Neuronal stem cell (in vitro differentiated cells): ENCODE measurements at regions not wholly inside any gene's neighbourhood (a gene's known extent, or its start where the extent isn't known, plus 50 kb on each side); places are given as distances from the start of the nearest gene placed in this dataset.

Experiments used
- DNase-seq: peaks from one replicate; pipeline ENCODE4 v3.0.0-alpha.2; 2013; ENCODE audit warnings: low spot score
- H2AFZ ChIP-seq: one replicate; pipeline ENCODE4 v1.6.1; 2013; ENCODE audit warnings: mild to moderate bottlenecking, low read length, inconsistent platforms
- H2AK5ac ChIP-seq: 2 replicates; pipeline ENCODE4 v1.6.1; 2013; ENCODE audit warnings: low read depth, mild to moderate bottlenecking, inconsistent platforms, low read length, moderate library complexity, mixed read lengths
- H2BK120ac ChIP-seq: 2 replicates; pipeline ENCODE4 v1.6.1; 2013; ENCODE audit warnings: low read depth, mild to moderate bottlenecking, inconsistent platforms, low read length, moderate library complexity, mixed read lengths
- H2BK12ac ChIP-seq: one replicate; pipeline ENCODE4 v1.6.1; 2013; ENCODE audit warnings: low read length, inconsistent platforms
- H2BK15ac ChIP-seq: 2 replicates; pipeline ENCODE4 v1.6.1; 2013; ENCODE audit warnings: mild to moderate bottlenecking, low read length, inconsistent platforms, mixed read lengths
- H2BK5ac ChIP-seq: one replicate; pipeline ENCODE4 v1.6.1; 2013; ENCODE audit warnings: inconsistent platforms, mild to moderate bottlenecking, low read length, moderate library complexity
- H3K14ac ChIP-seq: one replicate; pipeline ENCODE4 v1.6.1; 2013; ENCODE audit warnings: low read length, inconsistent platforms
- H3K18ac ChIP-seq: 2 replicates; pipeline ENCODE4 v1.6.1; 2013; ENCODE audit warnings: low read length, inconsistent platforms
- H3K23ac ChIP-seq: 2 replicates; pipeline ENCODE4 v1.6.1; 2013; ENCODE audit warnings: low read depth, mild to moderate bottlenecking, mixed read lengths, low read length, inconsistent platforms; ENCODE audit not compliant: poor library complexity
- H3K27ac ChIP-seq: replicated peaks from 3 replicates; pipeline ENCODE4 v1.5.1; 2013; ENCODE audit warnings: low read length, inconsistent platforms
- H3K27me3 ChIP-seq, 3 experiments: 2 replicates each; pipeline ENCODE4 v1.6.1; 2013; ENCODE audit warnings: low read length in 3 of 3, mild to moderate bottlenecking in 2 of 3, inconsistent platforms in 1 of 3, low read depth in 1 of 3, mixed read lengths in 1 of 3, moderate library complexity in 1 of 3; ENCODE audit not compliant: control insufficient read depth in 3 of 3, insufficient read depth in 3 of 3
- H3K36me3 ChIP-seq, 2 donors: replicated peaks in 1 of 2; 2 replicates each; pipeline ENCODE4 v1.6.1; 2013; ENCODE audit warnings: low read length in 2 of 2; ENCODE audit not compliant: control insufficient read depth in 2 of 2, insufficient read depth in 2 of 2
- H3K4ac ChIP-seq: 2 replicates; pipeline ENCODE4 v1.6.1; 2013; ENCODE audit warnings: inconsistent platforms, mild to moderate bottlenecking, low read length, moderate library complexity
- H3K4me1 ChIP-seq, 2 donors: 1 replicate in 1 of 2; 2 replicates in 1 of 2; pipeline ENCODE4 v1.6.1; 2013; ENCODE audit warnings: low read length in 2 of 2, low read depth in 1 of 2; ENCODE audit not compliant: control insufficient read depth in 2 of 2, insufficient read depth in 1 of 2
- H3K4me2 ChIP-seq: one replicate; pipeline ENCODE4 v1.6.1; 2013; ENCODE audit warnings: mild to moderate bottlenecking, low read length, inconsistent platforms; ENCODE audit not compliant: insufficient read depth, poor library complexity, severe bottlenecking
- H3K4me3 ChIP-seq, 2 donors: 2 replicates each; pipeline ENCODE4 v1.5.1; 2013; ENCODE audit warnings: low read length in 2 of 2, mild to moderate bottlenecking in 2 of 2, inconsistent platforms in 1 of 2, moderate library complexity in 1 of 2
- H3K79me1 ChIP-seq: one replicate; pipeline ENCODE4 v1.6.1; 2013; ENCODE audit warnings: low read depth, mild to moderate bottlenecking, inconsistent platforms, low read length, moderate library complexity
- H3K9ac ChIP-seq: one replicate; pipeline ENCODE4 v1.6.1; 2013; ENCODE audit warnings: mild to moderate bottlenecking, low read depth, low read length, inconsistent platforms; ENCODE audit not compliant: poor library complexity
- H3K9me3 ChIP-seq, 2 donors: replicated peaks in 1 of 2; 2 replicates each; pipeline versions ENCODE3 to v1.6.1; 2013; ENCODE audit warnings: low read length in 2 of 2, mild to moderate bottlenecking in 2 of 2, inconsistent platforms in 1 of 2, low read depth in 1 of 2, mixed read lengths in 1 of 2, moderate library complexity in 1 of 2; ENCODE audit not compliant: control insufficient read depth in 2 of 2, insufficient read depth in 1 of 2
- H4K8ac ChIP-seq: one replicate; pipeline ENCODE4 v1.6.1; 2013; ENCODE audit warnings: low read depth, mild to moderate bottlenecking, inconsistent platforms, low read length, moderate library complexity
- H4K91ac ChIP-seq: one replicate; pipeline ENCODE4 v1.6.1; 2013; ENCODE audit warnings: low read length, low read depth, mild to moderate bottlenecking, inconsistent platforms; ENCODE audit not compliant: poor library complexity
- WGBS, 2 donors: extraction: QIAGEN DNeasy Blood & Tissue Kit; methylation state at CpG; one replicate each; pipeline ENCODE4 v1.1.7; 2013; ENCODE audit warnings: missing lambda C conversion rate in 2 of 2, mixed read lengths in 1 of 2; ENCODE audit not compliant: insufficient read length in 2 of 2, insufficient replicate concordance in 1 of 2; ENCODE audit errors: extremely low coverage in 2 of 2; 5-methylcytosine and 5-hydroxymethylcytosine counted together

DNA sequence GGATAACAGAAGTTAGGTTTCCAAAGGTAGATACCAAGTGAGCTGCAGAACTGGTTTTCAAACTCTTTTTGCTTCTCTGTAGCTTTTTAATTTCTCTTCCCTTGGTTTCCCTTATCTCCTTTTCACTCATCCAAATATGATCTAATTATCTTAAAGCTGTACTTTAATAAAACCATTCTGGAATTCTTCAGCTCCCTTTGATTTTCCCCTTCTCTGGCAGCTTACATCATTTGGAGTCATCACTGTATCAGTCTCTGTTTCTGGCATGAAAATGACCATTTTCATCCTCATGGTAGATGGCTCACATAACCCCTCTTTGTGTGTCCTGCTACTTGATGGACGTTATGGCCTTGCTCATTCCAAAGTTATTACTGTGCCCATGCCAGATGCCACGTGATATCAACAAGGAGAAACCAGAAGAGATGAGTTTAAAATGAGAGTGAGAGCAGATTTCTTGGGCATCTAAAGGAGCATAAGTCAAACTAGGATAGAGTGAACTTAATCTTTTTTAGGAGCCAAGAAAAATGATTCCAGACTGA, 620.2 kb downstream of the QKI start:
- no peak overlapping the region for H4K8ac ChIP-seq
- no peak overlapping the region for H3K4ac ChIP-seq
- H3K9me3 ChIP-seq: peaks cover 2 to 9% of the 10 kb centered on the region in 2 donors
- no peak overlapping the region for H3K18ac ChIP-seq
- H3K36me3 ChIP-seq: no peaks in the 10 kb centered on the region
- H3K27me3 ChIP-seq: no peaks in the 10 kb centered on the region
- no peak overlapping the region for H3K23ac ChIP-seq
- no peak overlapping the region for H2BK5ac ChIP-seq
- no peak overlapping the region for H2BK120ac ChIP-seq
- DNase-seq: no peak
- no peak overlapping the region for H2BK15ac ChIP-seq
- no peak overlapping the region for H3K4me3 ChIP-seq
- H2AK5ac ChIP-seq: no peak overlapping the region
- peaks cover 0 to 3% of the 10 kb centered on the region in 2 donors for H3K4me1 ChIP-seq
- H3K14ac ChIP-seq: no peak overlapping the region
- H3K9ac ChIP-seq: no peak overlapping the region
- no peak overlapping the region for H2BK12ac ChIP-seq
- H2AFZ ChIP-seq: no peak overlapping the region
- no peak overlapping the region for H4K91ac ChIP-seq
- no peaks in the 10 kb centered on the region for H3K79me1 ChIP-seq
- no peak overlapping the region for H3K4me2 ChIP-seq
- no peak overlapping the region for H3K27ac ChIP-seq
- no CpG with 5 or more reads among the region's 2 CpGs for WGBS, 2 donors

DNA sequence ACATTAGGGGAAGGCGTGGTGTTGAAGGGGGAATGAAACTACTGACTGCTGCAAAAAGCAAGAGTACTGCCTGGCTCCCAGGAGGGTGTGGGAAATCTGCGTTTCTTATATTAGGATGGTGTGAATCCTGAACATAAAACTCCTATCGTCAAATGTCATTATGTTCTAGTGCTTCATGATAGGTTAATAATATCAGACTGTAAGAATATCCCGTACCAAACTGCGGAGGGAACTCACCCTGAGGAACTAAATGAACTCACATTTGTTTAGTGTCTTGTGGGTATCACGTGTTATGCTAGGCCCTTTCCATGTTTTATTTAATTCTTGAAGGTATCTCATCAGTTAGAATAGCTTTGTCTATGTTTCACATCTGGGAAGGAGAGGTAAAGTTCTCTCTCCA, 610.7 kb downstream of the QKI start:
- Histone ChIP-seq H3K9me3 (no peaks in the 10 kb centered on the region), H3K4me2 (no peak overlapping the region), H2BK15ac (no peak overlapping the region), H2BK120ac (no peak overlapping the region), H2BK5ac (no peak overlapping the region), H3K4me3 (no peak overlapping the region), H3K27me3 (no peaks in the 10 kb centered on the region), H3K27ac (no peak overlapping the region), H3K23ac (no peak overlapping the region), H3K9ac (no peak overlapping the region), H3K79me1 (peaks cover 2% of the 10 kb centered on the region), H4K91ac (no peak overlapping the region), H4K8ac (no peak overlapping the region), H2AFZ (no peak overlapping the region), H3K4ac (no peak overlapping the region), H3K4me1 (peaks cover 0 to 4% of the 10 kb centered on the region in 2 donors), H3K36me3 (no peaks in the 10 kb centered on the region), H2BK12ac (no peak overlapping the region), H3K18ac (no peak overlapping the region), H3K14ac (no peak overlapping the region), H2AK5ac (no peak overlapping the region)
- no peak for DNase-seq
- WGBS, 2 donors: no CpG with 5 or more reads among the region's 6 CpGs

DNA sequence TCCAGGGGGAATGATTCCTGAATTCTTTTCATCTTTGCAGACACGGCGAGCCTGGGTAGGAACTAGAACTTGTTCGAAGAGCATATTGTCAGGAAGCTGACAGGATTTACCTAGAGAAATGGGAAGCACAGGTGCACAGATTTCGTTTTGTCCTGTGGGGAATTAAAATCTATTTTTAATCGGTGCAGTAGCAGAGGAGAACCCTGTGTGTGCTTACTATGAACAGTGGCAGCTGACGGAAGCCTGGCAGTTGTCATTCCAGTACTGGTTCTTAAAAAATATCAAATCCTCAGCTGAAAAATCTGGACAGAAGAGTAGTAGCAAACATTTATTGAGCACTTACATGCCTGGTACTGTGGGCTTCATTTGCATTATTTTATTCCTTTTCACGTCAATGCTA, 609.0 kb downstream of the QKI start:
- Histone ChIP-seq H2AFZ (no peak overlapping the region), H2BK120ac (no peak overlapping the region), H3K27ac (no peak overlapping the region), H3K14ac (no peak overlapping the region), H3K4me2 (no peak overlapping the region), H3K4ac (no peak overlapping the region), H3K18ac (no peak overlapping the region), H3K4me1 (peaks cover 0 to 4% of the 10 kb centered on the region in 2 donors), H3K9ac (no peak overlapping the region), H3K36me3 (no peaks in the 10 kb centered on the region), H4K91ac (no peak overlapping the region), H4K8ac (no peak overlapping the region), H3K79me1 (peaks cover 2% of the 10 kb centered on the region), H3K27me3 (no peaks in the 10 kb centered on the region), H2AK5ac (no peak overlapping the region), H2BK12ac (no peak overlapping the region), H3K4me3 (no peak overlapping the region), H2BK5ac (no peak overlapping the region), H3K9me3 (no peaks in the 10 kb centered on the region), H2BK15ac (no peak overlapping the region), H3K23ac (no peak overlapping the region)
- WGBS, 2 donors: no CpG with 5 or more reads among the region's 7 CpGs
- DNase-seq: no peak

DNA sequence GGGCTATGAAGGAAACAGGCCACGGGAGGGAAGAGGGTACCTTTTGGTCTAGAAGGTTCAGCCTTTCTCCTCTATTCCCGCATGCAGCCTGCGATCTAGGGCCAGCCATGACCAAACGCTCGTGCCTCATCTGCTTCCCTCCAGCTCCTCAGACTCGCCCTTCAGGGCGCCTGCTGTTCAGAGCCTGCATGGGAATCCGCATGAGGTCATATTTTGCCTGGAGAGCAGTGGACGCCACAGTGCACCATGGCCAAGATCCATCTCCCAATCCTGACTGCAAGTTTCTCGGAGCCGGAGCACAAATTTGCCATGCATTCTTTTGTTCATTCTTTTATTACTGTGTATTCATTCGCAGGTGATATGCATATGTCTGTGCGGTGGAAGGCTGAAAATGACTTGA, 608.1 kb downstream of the QKI start:
- no peak overlapping the region for H3K4me2 ChIP-seq
- no peak overlapping the region for H3K9ac ChIP-seq
- H2BK5ac ChIP-seq: no peak overlapping the region
- H3K14ac ChIP-seq: no peak overlapping the region
- H3K4me3 ChIP-seq: peak overlapping the region in 1 of 2 donors; percentile 40
- no peak overlapping the region for H3K23ac ChIP-seq
- no peaks in the 10 kb centered on the region for H3K27me3 ChIP-seq
- peaks cover 0 to 2% of the 10 kb centered on the region in 2 donors for H3K9me3 ChIP-seq
- no peak overlapping the region for H3K4ac ChIP-seq
- H2AK5ac ChIP-seq: no peak overlapping the region
- no peak overlapping the region for H4K8ac ChIP-seq
- no peak overlapping the region for H2BK120ac ChIP-seq
- DNase-seq: no peak
- peaks cover 0 to 4% of the 10 kb centered on the region in 2 donors for H3K4me1 ChIP-seq
- peaks cover 2% of the 10 kb centered on the region for H3K79me1 ChIP-seq
- no CpG with 5 or more reads among the region's 13 CpGs for WGBS, 2 donors
- no peak overlapping the region for H2BK15ac ChIP-seq
- H3K27ac ChIP-seq: no peak overlapping the region
- H4K91ac ChIP-seq: no peak overlapping the region
- H2AFZ ChIP-seq: peak overlapping the region; percentile 18
- no peaks in the 10 kb centered on the region for H3K36me3 ChIP-seq
- H3K18ac ChIP-seq: no peak overlapping the region
- H2BK12ac ChIP-seq: no peak overlapping the region
